ENCODE measurements at regions not wholly inside any gene's neighbourhood (a gene's known extent, or its start where the extent isn't known, plus 50 kb on each side); places are given as distances from the start of the nearest gene placed in this dataset.

- Histone ChIP-seq H3K4me3 (ENCODE audit: insufficient read depth, low read depth, low read length) (no peak overlapping the region), H2AFZ (replicated peaks; ENCODE audit: low read length, poor library complexity) (peak overlapping the region; percentile 54), H4K91ac (ENCODE audit: insufficient read depth, low read depth, low read length) (no peak overlapping the region), H2AK9ac (replicated peaks; ENCODE audit: low read depth, low read length, poor library complexity) (no peak overlapping the region), H3K4me1 (ENCODE audit: control insufficient read depth, insufficient read depth, low read length) (peaks cover 4% of the 10 kb centered on the region), H3K27ac (ENCODE audit: insufficient read depth, low read length) (no peak overlapping the region), H4K5ac (ENCODE audit: low read depth, low read length) (no peak overlapping the region), H3K79me1 (ENCODE audit: low read depth in 1 of 2, low read length in 2 of 2) (no peaks in the 10 kb centered on the region; a peak in 1 of 4 replicates), H2BK120ac (ENCODE audit: low read depth, low read length) (peak overlapping the region; percentile 37; the same call in 1 of the 2 replicates), H3K36me3 (ENCODE audit: control insufficient read depth, insufficient read depth, low read length) (no peaks in the 10 kb centered on the region), H4K20me1 (ENCODE audit: insufficient read depth, low read length) (no peaks in the 10 kb centered on the region), H2AK5ac (ENCODE audit: low read depth, low read length) (no peak overlapping the region; the same call in 1 of the 2 replicates), H3K23ac (ENCODE audit: low read depth, low read length) (no peak overlapping the region), H2BK15ac (ENCODE audit: low read depth, low read length) (no peak overlapping the region), H2BK20ac (ENCODE audit: low read depth, low read length) (no peak overlapping the region; the same call in 1 of the 2 replicates), H3K14ac (replicated peaks; ENCODE audit: low read depth, low read length) (no peak overlapping the region), H2BK5ac (ENCODE audit: low read depth, low read length, poor library complexity, severe bottlenecking) (peak overlapping the region; percentile 41), H3K18ac (ENCODE audit: low read depth, low read length) (peak overlapping the region; percentile 44; the same call in 1 of the 2 replicates), H3K4me2 (ENCODE audit: low read depth, low read length) (no peak overlapping the region; the same call in 1 of the 2 replicates), H3K4ac (ENCODE audit: low read depth, low read length) (peak overlapping the region; percentile 36; the same call in 1 of the 2 replicates), H3K9me1 (ENCODE audit: insufficient read depth, low read length) (no peaks in the 10 kb centered on the region), H3K56ac (ENCODE audit: extremely low read depth, insufficient read depth, low read length) (no peak overlapping the region), H4K8ac (ENCODE audit: low read depth in 2 of 2, low read length in 2 of 2) (peak overlapping the region in 1 of 2 experiments; percentile 12; a peak in 1 of 4 replicates), H3K27me3 (ENCODE audit: control insufficient read depth, insufficient read depth, low read length) (no peaks in the 10 kb centered on the region), H3K9me3 (ENCODE audit: control insufficient read depth, insufficient read depth, low read length) (peaks cover 2% of the 10 kb centered on the region; the same call in 1 of the 2 replicates), H3K9ac (ENCODE audit: low read depth, low read length) (no peak overlapping the region)
- dilution Hi-C loops (cut with HindIII; ENCODE audit: low sequenced_read_pairs, unreplicated experiment), result loop anchor here (10.0 kb wide), 1 partner anchor 460 kb away; no protein-coding TSS in a partner anchor
- ChIA-PET CTCF (interaction anchor here (0.6 kb wide), 1 partner anchor 418 kb away, joined by 3 read pairs; no protein-coding TSS in a partner anchor), POLR2A (ENCODE audit: unreplicated experiment) (no interaction called here)
- BruUV-seq (replicated peaks), result no TSS peak
- DNase-seq, result peak; percentile 72
- no CpG with 5 or more reads among the region's 3 CpGs for WGBS, 2 experiments (ENCODE audit: extremely low coverage in 2 of 2, insufficient read length in 1 of 2)
- intact Hi-C loops (cut with micrococcal nuclease), result no loop called here
- peak; percentile 50 for ATAC-seq (ENCODE audit: low read depth)
- in situ Hi-C loops (cut with MboI; ENCODE audit: low sequenced_read_pairs), result loop anchor here (5.0 to 25.0 kb wide), 3 partner anchors 140 to 677 kb away; no protein-coding TSS in a partner anchor
- TF ChIP-seq RCOR1 (IDR thresholded peaks at IDR 0.05; ENCODE audit: insufficient replicate concordance, low read length) (no peak), RFX5 (IDR thresholded peaks at IDR 0.05; ENCODE audit: low read depth, low read length) (no peak), RAD21 (IDR thresholded peaks at IDR 0.05; ENCODE audit: low read length) (peak; percentile 7; the same call in 1 of the 2 replicates), USF2 (IDR thresholded peaks at IDR 0.05; ENCODE audit: low read depth, low read length) (no peak), MAFK (IDR thresholded peaks at IDR 0.05; ENCODE audit: low read depth, low read length) (no peak), MXI1 (IDR thresholded peaks at IDR 0.05; ENCODE audit: borderline replicate concordance, low read depth, low read length) (no peak), MAZ (IDR thresholded peaks at IDR 0.05; ENCODE audit: borderline replicate concordance, low read depth, low read length) (no peak)
- TF ChIP-seq, protein P1, sequence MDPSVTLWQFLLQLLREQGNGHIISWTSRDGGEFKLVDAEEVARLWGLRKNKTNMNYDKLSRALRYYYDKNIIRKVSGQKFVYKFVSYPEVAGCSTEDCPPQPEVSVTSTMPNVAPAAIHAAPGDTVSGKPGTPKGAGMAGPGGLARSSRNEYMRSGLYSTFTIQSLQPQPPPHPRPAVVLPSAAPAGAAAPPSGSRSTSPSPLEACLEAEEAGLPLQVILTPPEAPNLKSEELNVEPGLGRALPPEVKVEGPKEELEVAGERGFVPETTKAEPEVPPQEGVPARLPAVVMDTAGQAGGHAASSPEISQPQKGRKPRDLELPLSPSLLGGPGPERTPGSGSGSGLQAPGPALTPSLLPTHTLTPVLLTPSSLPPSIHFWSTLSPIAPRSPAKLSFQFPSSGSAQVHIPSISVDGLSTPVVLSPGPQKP (IDR thresholded peaks at IDR 0.05; ENCODE audit: borderline replicate concordance, low read depth, low read length), result no peak
These were observed 58.5 kb upstream of the SLC22A16 start for GRCh38 chr6:110534731-110535492.
